GM12878 (cell line): ENCODE measurements at regions not wholly inside any gene's neighbourhood (a gene's known extent, or its start where the extent isn't known, plus 50 kb on each side); places are given as distances from the start of the nearest gene placed in this dataset.

Experiments
- ATAC-seq: fragments of 200-7000 bp; cut with Tn5 transposase; 3 replicates; pipeline ENCODE4 v1.9.1; 2020; ENCODE audit warnings: mild to moderate bottlenecking, moderate library complexity
- BruUV-seq: library from RNA; stranded (reverse); fragments of 400-500 nt; replicated peaks from 2 replicates; lab custom pipeline; 2021; lab: Mats Ljungman, UMichigan
- CTCF ChIA-PET: fragments of 300-600 bp; sonication (Branson Sonifier 250); formaldehyde crosslinking; extraction: SDS; loops from one replicate; lab custom pipeline; 2021; ENCODE audit warnings: inconsistent platforms; lab: Yijun Ruan, JAX
- POLR2A ChIA-PET: fragments of 350-600 bp; formaldehyde crosslinking; extraction: SDS; loops from one replicate; lab custom pipeline; 2021; ENCODE audit warnings: inconsistent platforms; lab: Charles Lee
- RAD21 ChIA-PET: fragments of 300-600 bp; sonication (Branson Sonifier 250); formaldehyde crosslinking; loops from one replicate; lab custom pipeline; 2023; ENCODE audit warnings: antibody characterized with exemption; ENCODE audit not compliant: unreplicated experiment; lab: Charles Lee
- SMC1A ChIA-PET: fragments of 300-600 bp; sonication (Branson Sonifier 250); formaldehyde crosslinking; loops from one replicate; lab custom pipeline; 2023; ENCODE audit not compliant: unreplicated experiment, uncharacterized antibody; lab: Charles Lee
- DNase-seq: peaks from one replicate; pipeline ENCODE4 v3.0.0-alpha.2; 2011; ENCODE audit warnings: low read depth, low spot score
- FAIRE-seq: peaks from 3 replicates; lab custom pipeline; 2011; peaks lifted over from hg19 to GRCh38; lab: Jason Lieb, UNC
- H2AFZ ChIP-seq: 2 replicates; pipeline ENCODE4 v1.6.0; 2011; ENCODE audit warnings: low read depth, low read length, control low read depth; ENCODE audit not compliant: control insufficient read depth
- H3K27ac ChIP-seq: 2 replicates; pipeline ENCODE4 v1.5.1; 2011; ENCODE audit warnings: control low read depth; ENCODE audit not compliant: control insufficient read depth, insufficient read depth
- H3K27me3 ChIP-seq, 2 experiments: replicated peaks in 1 of 2; 2 replicates each; pipeline versions ENCODE4 v1.6.0 to v1.6.1; 2011; ENCODE audit warnings: low read length in 1 of 2; ENCODE audit not compliant: control insufficient read depth in 2 of 2, insufficient read depth in 2 of 2
- H3K36me3 ChIP-seq, 2 experiments: 2 replicates each; pipeline ENCODE4 v1.5.1; 2011; ENCODE audit warnings: low read length in 1 of 2; ENCODE audit not compliant: control insufficient read depth in 2 of 2, insufficient read depth in 2 of 2
- H3K4me1 ChIP-seq: 2 replicates; pipeline ENCODE4 v1.6.1; 2011; ENCODE audit warnings: mild to moderate bottlenecking, low read length, moderate library complexity, mixed read lengths; ENCODE audit not compliant: control insufficient read depth, insufficient read depth
- H3K4me2 ChIP-seq: 2 replicates; pipeline ENCODE4 v1.6.0; 2011; ENCODE audit warnings: control low read depth; ENCODE audit not compliant: control insufficient read depth, insufficient read depth
- H3K4me3 ChIP-seq: fragments of 200-600 bp; sonication (generic); 2 replicates; pipeline ENCODE4 v1.5.1; 2016
- H3K79me2 ChIP-seq: 2 replicates; pipeline ENCODE4 v1.6.0; 2011; ENCODE audit warnings: low read length; ENCODE audit not compliant: control insufficient read depth, insufficient read depth
- H3K9ac ChIP-seq: 2 replicates; pipeline ENCODE4 v1.8.0; 2011; ENCODE audit warnings: low read length, control low read depth, mixed read lengths; ENCODE audit not compliant: control insufficient read depth, insufficient read depth
- H3K9me3 ChIP-seq: replicated peaks from 3 replicates; pipeline ENCODE4 v1.5.1; 2011; ENCODE audit warnings: mild to moderate bottlenecking, low read length; ENCODE audit not compliant: control insufficient read depth, insufficient read depth
- H4K20me1 ChIP-seq: 2 replicates; pipeline ENCODE4 v1.6.0; 2011; ENCODE audit not compliant: control insufficient read depth, insufficient read depth
- BCL11A ChIP-seq: IDR thresholded peaks from 2 replicates; pipeline ENCODE4 v1.6.1; 2011; ENCODE audit warnings: low read depth, low read length
- ELK1 ChIP-seq: IDR thresholded peaks from 2 replicates; pipeline ENCODE4 v1.6.1; 2012; ENCODE audit warnings: low read depth, low read length, improper control_type of control experiment
- GABPA ChIP-seq: IDR thresholded peaks from 2 replicates; pipeline ENCODE4 v1.6.1; 2014; ENCODE audit warnings: antibody characterized with exemption, low read depth, mild to moderate bottlenecking, inconsistent platforms
- IKZF1 ChIP-seq: fragments of 450-650 bp; conservative IDR thresholded peaks from 2 replicates; pipeline ENCODE4 v1.6.1; 2017; ENCODE audit warnings: antibody characterized with exemption, mild to moderate bottlenecking
- KDM1A ChIP-seq: fragments of 200-600 bp; sonication (generic); IDR thresholded peaks from 2 replicates; pipeline ENCODE4 v1.6.1; 2016; ENCODE audit warnings: borderline replicate concordance
- MTA2 ChIP-seq: fragments of 450-650 bp; IDR thresholded peaks from 2 replicates; pipeline ENCODE4 v1.6.1; 2016; ENCODE audit warnings: low read depth, mild to moderate bottlenecking, moderate library complexity
- NKRF ChIP-seq: fragments of 450-650 bp; conservative IDR thresholded peaks from 2 replicates; pipeline ENCODE4 v1.6.1; 2017; ENCODE audit warnings: mild to moderate bottlenecking, moderate library complexity
- NR2F1 ChIP-seq: fragments of 450-650 bp; conservative IDR thresholded peaks from 2 replicates; pipeline ENCODE4 v1.6.1; 2017; ENCODE audit warnings: mild to moderate bottlenecking
- PBX3 ChIP-seq: IDR thresholded peaks from 2 replicates; pipeline ENCODE4 v1.6.1; 2011; ENCODE audit warnings: mild to moderate bottlenecking, low read depth, low read length, moderate library complexity; ENCODE audit not compliant: insufficient replicate concordance
- RAD21 ChIP-seq: IDR thresholded peaks from 2 replicates; pipeline ENCODE4 v1.6.1; 2011; ENCODE audit warnings: mild to moderate bottlenecking, low read depth, low read length, moderate library complexity; ENCODE audit not compliant: insufficient read depth
- SIX5 ChIP-seq: IDR thresholded peaks from 2 replicates; pipeline ENCODE4 v1.6.1; 2011; ENCODE audit warnings: mild to moderate bottlenecking, low read depth, low read length, moderate library complexity; ENCODE audit not compliant: severe bottlenecking
- SMC3 ChIP-seq: IDR thresholded peaks from 2 replicates; pipeline ENCODE4 v1.6.1; 2011; ENCODE audit warnings: low read length, improper control_type of control experiment, borderline replicate concordance
- TBL1XR1 ChIP-seq: IDR thresholded peaks from 2 replicates; pipeline ENCODE4 v1.6.1; 2012; ENCODE audit warnings: low read depth, low read length, improper control_type of control experiment
- ZBTB40 ChIP-seq: fragments of 450-650 bp; IDR thresholded peaks from 2 replicates; pipeline ENCODE4 v1.6.1; 2016; ENCODE audit warnings: mild to moderate bottlenecking, moderate library complexity, borderline replicate concordance
- ZNF384 ChIP-seq: IDR thresholded peaks from 2 replicates; pipeline ENCODE4 v1.6.1; 2012; ENCODE audit warnings: low read depth, mild to moderate bottlenecking, low read length, improper control_type of control experiment, borderline replicate concordance
- WGBS: methylation state at CpG from one replicate; pipeline ENCODE4 v1.1.6; 2016; ENCODE audit warnings: low lambda C conversion rate; ENCODE audit not compliant: insufficient replicate concordance, insufficient coverage; ENCODE audit errors: missing lambda C conversion rate; 5-methylcytosine and 5-hydroxymethylcytosine counted together
- in situ Hi-C: fragments of 300-500 bp; cut with MboI; formaldehyde crosslinking; loops from 9 replicates; pipeline ENCODE4 v1.14.3; 2018; ENCODE audit warnings: mixed read lengths
- intact Hi-C: fragments of 100-400 bp; cut with micrococcal nuclease; formaldehyde crosslinking; loops from one replicate; pipeline ENCODE4 v1.14.2; 2022; ENCODE audit not compliant: unreplicated experiment

- ChIA-PET SMC1A (no interaction called here), RAD21 (no interaction called here), POLR2A (no interaction called here), CTCF (no interaction called here)
- DNase-seq (no peak), FAIRE-seq (peak; percentile 31)
- Histone ChIP-seq H3K9me3 (no peaks in the 10 kb centered on the region), H4K20me1 (no peaks in the 10 kb centered on the region), H3K27me3 (no peaks in the 10 kb centered on the region), H3K4me3 (no peak overlapping the region), H3K36me3 (no peaks in the 10 kb centered on the region), H3K4me1 (no peaks in the 10 kb centered on the region), H3K27ac (no peak overlapping the region)
- intact Hi-C loops (no loop called here), in situ Hi-C loops (no loop called here)
- WGBS = 48% methylated on average over 1 of the region's 1 CpG
- TF ChIP-seq RAD21 (no peak), ZBTB40 (no peak), SIX5 (no peak), TBL1XR1 (no peak), ELK1 (no peak), ZNF384 (no peak), PBX3 (no peak), MTA2 (no peak), KDM1A (no peak), GABPA (no peak), IKZF1 (no peak), NR2F1 (no peak), NKRF (no peak), BCL11A (no peak), SMC3 (no peak)
- TF ChIP-seq, all 136 proteins: peak for 0
- peak; percentile 55 for ATAC-seq
- Histone ChIP-seq H3K79me2 (no peaks in the 10 kb centered on the region), H3K9ac (no peak overlapping the region), H2AFZ (no peak overlapping the region), H3K4me2 (no peak overlapping the region)
- no TSS peak for BruUV-seq
Measured at GRCh38 chr2:76252704-76253103, 542.0 kb upstream of the GCFC2 start.
